Gastroesophageal sphincter (tissue), 3 donors: ENCODE measurements at regions not wholly inside any gene's neighbourhood (a gene's known extent, or its start where the extent isn't known, plus 50 kb on each side); places are given as distances from the start of the nearest gene placed in this dataset.

Experiments used
- POLR2A ChIP-seq, 2 donors: fragments of 450-650 bp; IDR thresholded peaks; one replicate each; pipeline ENCODE4 v1.6.1; 2017; ENCODE audit warnings: antibody characterized with exemption in 2 of 2, mild to moderate bottlenecking in 2 of 2, moderate library complexity in 1 of 2
- POLR2AphosphoS5 ChIP-seq: sonication (generic); formaldehyde crosslinking; IDR thresholded peaks from one replicate; pipeline ENCODE4 v1.6.1; 2017; ENCODE audit warnings: antibody characterized with exemption
- TF ChIP-seq, protein P1 (sequence below), 4 experiments: fragments of 200-600 bp in 2 of 4; fragments of 450-650 bp in 2 of 4; sonication (generic) in 1 of 4; IDR thresholded peaks; one replicate each; pipeline ENCODE4 v1.5.1; 2017 to 2019; ENCODE audit warnings: antibody characterized with exemption in 4 of 4, mild to moderate bottlenecking in 2 of 4, moderate library complexity in 2 of 4

DNA sequence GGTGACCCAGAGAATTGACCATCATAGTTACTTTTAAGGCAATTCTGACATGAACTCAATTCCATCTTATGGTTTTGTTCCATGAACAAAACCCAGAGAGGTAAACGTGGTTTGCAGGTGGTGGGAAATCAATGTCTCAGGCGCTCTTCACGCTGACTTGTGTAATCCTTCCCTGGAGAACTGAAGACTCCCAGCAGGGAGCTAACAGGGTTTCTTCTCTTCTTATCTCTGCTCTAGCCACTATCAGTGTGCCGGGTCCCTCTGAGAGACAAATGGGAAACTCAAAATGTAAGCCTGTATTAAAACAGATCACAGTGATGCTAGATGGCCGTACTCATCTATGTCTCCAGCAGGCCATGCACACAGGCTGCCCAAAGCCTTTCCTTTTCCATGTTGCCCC is 57.6 kb upstream of the ARGLU1 start:
- TF ChIP-seq, protein P1, sequence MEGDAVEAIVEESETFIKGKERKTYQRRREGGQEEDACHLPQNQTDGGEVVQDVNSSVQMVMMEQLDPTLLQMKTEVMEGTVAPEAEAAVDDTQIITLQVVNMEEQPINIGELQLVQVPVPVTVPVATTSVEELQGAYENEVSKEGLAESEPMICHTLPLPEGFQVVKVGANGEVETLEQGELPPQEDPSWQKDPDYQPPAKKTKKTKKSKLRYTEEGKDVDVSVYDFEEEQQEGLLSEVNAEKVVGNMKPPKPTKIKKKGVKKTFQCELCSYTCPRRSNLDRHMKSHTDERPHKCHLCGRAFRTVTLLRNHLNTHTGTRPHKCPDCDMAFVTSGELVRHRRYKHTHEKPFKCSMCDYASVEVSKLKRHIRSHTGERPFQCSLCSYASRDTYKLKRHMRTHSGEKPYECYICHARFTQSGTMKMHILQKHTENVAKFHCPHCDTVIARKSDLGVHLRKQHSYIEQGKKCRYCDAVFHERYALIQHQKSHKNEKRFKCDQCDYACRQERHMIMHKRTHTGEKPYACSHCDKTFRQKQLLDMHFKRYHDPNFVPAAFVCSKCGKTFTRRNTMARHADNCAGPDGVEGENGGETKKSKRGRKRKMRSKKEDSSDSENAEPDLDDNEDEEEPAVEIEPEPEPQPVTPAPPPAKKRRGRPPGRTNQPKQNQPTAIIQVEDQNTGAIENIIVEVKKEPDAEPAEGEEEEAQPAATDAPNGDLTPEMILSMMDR (IDR thresholded peaks at IDR 0.05) = no peak
- TF ChIP-seq POLR2AphosphoS5 = no peak
- TF ChIP-seq POLR2A (IDR thresholded peaks at IDR 0.05) = no peak
